OCI-LY1 (cell line): ENCODE measurements at regions not wholly inside any gene's neighbourhood (a gene's known extent, or its start where the extent isn't known, plus 50 kb on each side); places are given as distances from the start of the nearest gene placed in this dataset.

Experiments
- H2AFZ ChIP-seq: fragments of 200-600 bp; sonication (generic), shearing (Covaris generic); 2 replicates; pipeline ENCODE4 v1.6.0; 2014; ENCODE audit warnings: antibody characterized with exemption, mild to moderate bottlenecking, low read length
- H3F3A ChIP-seq: fragments of 200-600 bp; sonication (generic), shearing (Covaris generic); 2 replicates; pipeline ENCODE4 v1.6.0; 2014; ENCODE audit warnings: mild to moderate bottlenecking, antibody characterized with exemption, low read length, moderate library complexity; ENCODE audit not compliant: insufficient read depth
- H3K27ac ChIP-seq: fragments of 200-600 bp; sonication (generic); 2 replicates; pipeline ENCODE4 v1.5.1; 2014; ENCODE audit warnings: low read length, mixed run types, mild to moderate bottlenecking, low read depth; ENCODE audit not compliant: poor library complexity, severe bottlenecking
- H3K27me3 ChIP-seq: fragments of 200-600 bp; sonication (generic); 2 replicates; pipeline ENCODE4 v1.6.0; 2014; ENCODE audit warnings: antibody characterized with exemption, mild to moderate bottlenecking, low read length, moderate library complexity; ENCODE audit not compliant: insufficient read depth
- H3K36me3 ChIP-seq: fragments of 200-600 bp; sonication (generic); 2 replicates; pipeline ENCODE4 v1.6.1; 2014; ENCODE audit warnings: mild to moderate bottlenecking, antibody characterized with exemption, low read length, moderate library complexity, mixed read lengths; ENCODE audit not compliant: insufficient read depth
- H3K4me1 ChIP-seq: fragments of 200-600 bp; sonication (generic); 2 replicates; pipeline ENCODE4 v1.5.1; 2014; ENCODE audit warnings: mild to moderate bottlenecking, low read length, moderate library complexity; ENCODE audit not compliant: insufficient read depth, severe bottlenecking
- H3K4me2 ChIP-seq: fragments of 200-600 bp; sonication (generic), shearing (Covaris generic); 2 replicates; pipeline ENCODE4 v1.6.1; 2014; ENCODE audit warnings: low read length
- H3K4me3 ChIP-seq: fragments of 200-600 bp; sonication (generic); 2 replicates; pipeline ENCODE4 v1.5.1; 2014; ENCODE audit warnings: low read length, low read depth, mild to moderate bottlenecking, mixed read lengths; ENCODE audit not compliant: poor library complexity, severe bottlenecking
- H3K79me2 ChIP-seq: fragments of 200-600 bp; shearing (Covaris generic); 2 replicates; pipeline ENCODE4 v1.6.1; 2016; ENCODE audit warnings: mixed run types, low read length, mixed read lengths; ENCODE audit not compliant: insufficient read depth
- H3K9ac ChIP-seq: fragments of 200-600 bp; sonication (generic), shearing (Covaris generic); 2 replicates; pipeline ENCODE4 v1.6.1; 2014; ENCODE audit warnings: mild to moderate bottlenecking, low read length, mixed read lengths
- H3K9me2 ChIP-seq: fragments of 200-600 bp; sonication (generic), shearing (Covaris generic); 2 replicates; pipeline ENCODE4 v1.6.1; 2014; ENCODE audit warnings: low read depth, mild to moderate bottlenecking, low read length, mixed read lengths
- H3K9me3 ChIP-seq: fragments of 200-600 bp; shearing (Covaris generic); 2 replicates; pipeline ENCODE4 v1.6.1; 2014; ENCODE audit warnings: low read length, mixed read lengths
- H4K20me1 ChIP-seq: fragments of 200-600 bp; sonication (generic), shearing (Covaris generic); 2 replicates; pipeline ENCODE4 v1.6.0; 2016; ENCODE audit warnings: mild to moderate bottlenecking, low read length; ENCODE audit not compliant: insufficient read depth
- CTCF ChIP-seq: fragments of 200-600 bp; sonication (generic), shearing (Covaris generic); IDR thresholded peaks from 2 replicates; pipeline ENCODE4 v1.5.1; 2017; ENCODE audit warnings: mild to moderate bottlenecking, antibody characterized with exemption, low read length, moderate library complexity, mixed read lengths
- EZH2 ChIP-seq: fragments of 200-600 bp; sonication (generic), shearing (Covaris generic); IDR thresholded peaks from 2 replicates; pipeline ENCODE4 v1.8.0; 2017; ENCODE audit warnings: borderline replicate concordance, mixed run types, mild to moderate bottlenecking, antibody characterized with exemption, low read length, moderate library complexity, mixed read lengths

GRCh38 chr7:22642454-22642853 lies 84.5 kb upstream of the IL6 start:
- no peak for TF ChIP-seq CTCF
- no peak for TF ChIP-seq EZH2
- Histone ChIP-seq H3K9me2 (no peaks in the 10 kb centered on the region), H3K36me3 (no peaks in the 10 kb centered on the region), H3F3A (no peaks in the 10 kb centered on the region), H3K4me1 (no peaks in the 10 kb centered on the region), H3K27me3 (no peaks in the 10 kb centered on the region), H4K20me1 (no peaks in the 10 kb centered on the region), H3K79me2 (no peaks in the 10 kb centered on the region), H3K9me3 (peaks cover 16% of the 10 kb centered on the region), H3K4me2 (no peak overlapping the region), H3K27ac (no peak overlapping the region), H3K4me3 (no peak overlapping the region), H3K9ac (no peak overlapping the region), H2AFZ (no peak overlapping the region)

GRCh38 chr7:22640269-22640668 lies 86.7 kb upstream of the IL6 start:
- no peak overlapping the region for H3K4me3 ChIP-seq
- H4K20me1 ChIP-seq: no peaks in the 10 kb centered on the region
- H3K27me3 ChIP-seq: no peaks in the 10 kb centered on the region
- H3K4me2 ChIP-seq: no peak overlapping the region
- H3K9me3 ChIP-seq: peaks cover 5% of the 10 kb centered on the region
- no peak overlapping the region for H3K9ac ChIP-seq
- H3K4me1 ChIP-seq: no peaks in the 10 kb centered on the region
- H3K27ac ChIP-seq: no peak overlapping the region
- H2AFZ ChIP-seq: no peak overlapping the region
- H3K9me2 ChIP-seq: no peaks in the 10 kb centered on the region
- TF ChIP-seq EZH2: no peak
- no peak for TF ChIP-seq CTCF
- no peaks in the 10 kb centered on the region for H3F3A ChIP-seq
- no peaks in the 10 kb centered on the region for H3K79me2 ChIP-seq
- no peaks in the 10 kb centered on the region for H3K36me3 ChIP-seq

GRCh38 chr7:22639396-22639795 lies 87.6 kb upstream of the IL6 start:
- Histone ChIP-seq H3K27ac (no peak overlapping the region), H3K27me3 (no peaks in the 10 kb centered on the region), H3K4me1 (no peaks in the 10 kb centered on the region), H3K9ac (no peak overlapping the region), H3K79me2 (no peaks in the 10 kb centered on the region), H3K36me3 (no peaks in the 10 kb centered on the region), H4K20me1 (no peaks in the 10 kb centered on the region), H3K4me2 (no peak overlapping the region), H3K9me2 (no peaks in the 10 kb centered on the region), H3K4me3 (no peak overlapping the region), H2AFZ (no peak overlapping the region), H3F3A (no peaks in the 10 kb centered on the region), H3K9me3 (peaks cover 5% of the 10 kb centered on the region)
- TF ChIP-seq CTCF (no peak), EZH2 (no peak)
